RWPE1 (cell line): ENCODE measurements at regions not wholly inside any gene's neighbourhood (a gene's known extent, or its start where the extent isn't known, plus 50 kb on each side); places are given as distances from the start of the nearest gene placed in this dataset.

Experiments used
- CTCF ChIA-PET: fragments of 350-600 bp; sonication (Branson Sonifier 250); formaldehyde crosslinking; extraction: SDS; loops from one replicate; lab custom pipeline; 2021; lab: Yijun Ruan, JAX
- POLR2A ChIA-PET: fragments of 400-600 bp; formaldehyde crosslinking; extraction: SDS; loops from one replicate; lab custom pipeline; 2020; ENCODE audit warnings: antibody characterized with exemption; ENCODE audit not compliant: low non-redundant PET; lab: Yijun Ruan, JAX
- DNase-seq: peaks from one replicate; pipeline ENCODE4 v3.0.0; 2012; ENCODE audit warnings: low spot score
- H3K27ac ChIP-seq: fragments of 450-650 bp; 2 replicates; pipeline ENCODE4 v1.5.1; 2017
- TF ChIP-seq, protein P1 (sequence below): fragments of 450-650 bp; conservative IDR thresholded peaks from 2 replicates; pipeline ENCODE4 v1.5.1; 2017; ENCODE audit warnings: low read depth, mild to moderate bottlenecking

GRCh38 chr18:22632191-22632590, 214.5 kb upstream of the CTAGE1 start:
- ChIA-PET POLR2A (no interaction called here), CTCF (no interaction called here)
- TF ChIP-seq, protein P1, sequence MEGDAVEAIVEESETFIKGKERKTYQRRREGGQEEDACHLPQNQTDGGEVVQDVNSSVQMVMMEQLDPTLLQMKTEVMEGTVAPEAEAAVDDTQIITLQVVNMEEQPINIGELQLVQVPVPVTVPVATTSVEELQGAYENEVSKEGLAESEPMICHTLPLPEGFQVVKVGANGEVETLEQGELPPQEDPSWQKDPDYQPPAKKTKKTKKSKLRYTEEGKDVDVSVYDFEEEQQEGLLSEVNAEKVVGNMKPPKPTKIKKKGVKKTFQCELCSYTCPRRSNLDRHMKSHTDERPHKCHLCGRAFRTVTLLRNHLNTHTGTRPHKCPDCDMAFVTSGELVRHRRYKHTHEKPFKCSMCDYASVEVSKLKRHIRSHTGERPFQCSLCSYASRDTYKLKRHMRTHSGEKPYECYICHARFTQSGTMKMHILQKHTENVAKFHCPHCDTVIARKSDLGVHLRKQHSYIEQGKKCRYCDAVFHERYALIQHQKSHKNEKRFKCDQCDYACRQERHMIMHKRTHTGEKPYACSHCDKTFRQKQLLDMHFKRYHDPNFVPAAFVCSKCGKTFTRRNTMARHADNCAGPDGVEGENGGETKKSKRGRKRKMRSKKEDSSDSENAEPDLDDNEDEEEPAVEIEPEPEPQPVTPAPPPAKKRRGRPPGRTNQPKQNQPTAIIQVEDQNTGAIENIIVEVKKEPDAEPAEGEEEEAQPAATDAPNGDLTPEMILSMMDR, result no peak
- no peak overlapping the region for H3K27ac ChIP-seq
- DNase-seq, result no peak

DNA sequence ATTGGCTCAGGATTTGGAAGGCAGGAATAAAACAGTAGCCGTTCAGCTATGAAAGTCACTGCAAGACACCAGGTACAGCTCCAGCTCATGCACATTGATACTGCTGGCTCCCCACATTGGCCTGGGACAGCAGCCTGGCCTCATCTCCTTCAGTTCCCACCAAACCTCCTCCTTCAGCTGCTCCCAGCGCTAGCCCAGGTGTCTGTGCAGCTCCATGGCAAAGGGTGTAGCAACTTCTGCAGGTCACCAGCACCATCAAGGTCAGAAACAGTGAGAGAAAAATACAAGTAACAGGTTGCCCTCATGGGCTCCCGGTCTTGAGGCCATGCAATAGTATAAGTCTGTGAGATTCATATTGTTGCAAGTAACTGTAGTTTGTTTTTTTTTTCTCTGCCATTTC, 216.7 kb upstream of the CTAGE1 start:
- TF ChIP-seq, protein P1, result no peak
- CTCF ChIA-PET, result no interaction called here
- no peak overlapping the region for H3K27ac ChIP-seq
- POLR2A ChIA-PET, result no interaction called here
- DNase-seq, result no peak

- ChIA-PET POLR2A (interaction anchor here (0.7 kb wide), 1 partner anchor 17 kb away, joined by 3 read pairs; no protein-coding TSS in a partner anchor), CTCF (no interaction called here)
- no peak overlapping the region for H3K27ac ChIP-seq
- DNase-seq, result peak; percentile 8
- TF ChIP-seq, protein P1, result no peak
These were observed 220.1 kb upstream of the CTAGE1 start for GRCh38 chr18:22637787-22638186.

DNA sequence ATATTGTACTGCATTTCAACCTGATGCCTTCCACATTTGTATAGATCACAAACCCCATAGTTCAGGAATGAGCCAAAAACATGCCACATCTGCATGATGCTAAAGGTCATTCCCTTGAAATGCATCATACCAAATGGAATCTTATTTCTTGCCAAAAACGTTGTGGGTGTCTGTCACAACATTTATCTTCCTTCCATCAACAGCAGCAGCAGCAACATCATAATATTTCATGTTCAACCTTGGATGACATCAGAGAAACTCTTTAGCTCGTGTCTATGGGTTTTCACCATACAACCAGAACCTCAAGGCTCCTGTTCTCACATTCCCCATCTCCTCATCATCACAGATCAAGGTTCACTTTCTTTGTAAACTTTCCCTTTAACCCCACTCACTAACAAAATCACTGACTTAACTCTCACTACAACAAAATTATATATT, 221.3 kb upstream of the CTAGE1 start:
- H3K27ac ChIP-seq, result no peak overlapping the region
- TF ChIP-seq, protein P1, result no peak
- ChIA-PET POLR2A (no interaction called here), CTCF (no interaction called here)
- peak; percentile 15 for DNase-seq

DNA sequence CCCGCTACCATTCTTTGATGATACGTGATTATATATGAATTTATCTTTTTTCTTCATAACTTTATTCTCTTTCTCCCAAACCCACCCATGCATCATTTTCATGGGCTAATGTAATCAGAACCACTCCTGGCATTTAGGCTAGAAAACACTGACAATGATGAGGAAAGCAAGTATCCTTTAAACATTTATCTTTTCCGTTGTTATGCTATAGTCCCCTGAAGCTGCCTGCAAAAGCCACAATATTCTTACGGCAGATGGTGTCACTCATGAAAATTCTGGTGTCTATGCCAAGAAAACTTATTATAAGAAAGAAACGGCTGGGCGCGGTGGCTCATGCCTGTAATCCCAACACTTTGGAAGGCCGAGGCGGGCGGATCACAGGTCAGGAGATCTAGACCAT, 221.8 kb upstream of the CTAGE1 start:
- ChIA-PET POLR2A (no interaction called here), CTCF (no interaction called here)
- no peak for DNase-seq
- TF ChIP-seq, protein P1, result no peak
- H3K27ac ChIP-seq, result no peak overlapping the region

- CTCF ChIA-PET, result interaction anchor here (0.6 to 1.0 kb wide), 2 partner anchors 20 to 71 kb away, joined by 3 to 6 read pairs; no protein-coding TSS in a partner anchor
- TF ChIP-seq, protein P1, result no peak
- POLR2A ChIA-PET, result no interaction called here
- DNase-seq, result no peak
- H3K27ac ChIP-seq, result no peak overlapping the region
These were observed 222.6 kb upstream of the CTAGE1 start for GRCh38 chr18:22640281-22640842.
